ENCODE measurements at regions not wholly inside any gene's neighbourhood (a gene's known extent, or its start where the extent isn't known, plus 50 kb on each side); places are given as distances from the start of the nearest gene placed in this dataset.

DNA sequence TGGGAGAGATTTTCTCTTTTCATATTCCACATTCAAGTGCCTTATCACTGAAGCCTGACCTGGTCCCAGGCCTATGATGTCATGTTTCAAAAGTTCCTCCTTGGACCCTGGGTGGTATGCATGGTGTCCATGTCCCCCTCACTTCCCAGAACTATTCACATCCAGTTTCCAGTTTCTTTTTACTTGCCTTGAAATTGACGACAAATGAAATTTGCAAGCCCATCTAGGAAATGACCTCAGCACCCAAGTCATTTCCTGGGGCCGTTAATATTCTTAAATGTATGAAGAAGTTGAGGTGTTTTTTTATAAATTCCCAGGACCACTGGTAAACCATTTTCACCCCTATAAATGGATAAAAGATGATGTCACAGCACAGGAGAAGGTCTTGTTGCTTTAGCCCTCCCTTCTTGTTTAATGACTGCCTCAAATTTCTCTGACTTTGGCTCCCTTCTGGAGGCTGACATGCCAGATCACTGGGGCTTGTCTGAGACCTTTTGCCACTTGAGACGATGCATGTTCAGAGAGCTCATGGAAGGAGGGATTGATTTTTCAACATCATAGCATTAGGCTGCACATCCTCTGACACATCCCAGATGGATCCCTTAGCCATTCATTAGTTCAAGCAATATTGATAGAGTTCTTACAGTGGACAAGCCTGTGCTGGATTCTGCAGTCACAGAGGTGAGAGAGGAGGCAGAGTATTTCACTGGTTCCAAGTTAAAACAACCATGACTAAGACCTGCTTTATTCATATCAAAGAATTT is 221.3 kb downstream of the PLPP3 start:
- no peak for DNase-seq (ENCODE audit: low read depth in 2 of 2, low spot score in 1 of 2)

DNA sequence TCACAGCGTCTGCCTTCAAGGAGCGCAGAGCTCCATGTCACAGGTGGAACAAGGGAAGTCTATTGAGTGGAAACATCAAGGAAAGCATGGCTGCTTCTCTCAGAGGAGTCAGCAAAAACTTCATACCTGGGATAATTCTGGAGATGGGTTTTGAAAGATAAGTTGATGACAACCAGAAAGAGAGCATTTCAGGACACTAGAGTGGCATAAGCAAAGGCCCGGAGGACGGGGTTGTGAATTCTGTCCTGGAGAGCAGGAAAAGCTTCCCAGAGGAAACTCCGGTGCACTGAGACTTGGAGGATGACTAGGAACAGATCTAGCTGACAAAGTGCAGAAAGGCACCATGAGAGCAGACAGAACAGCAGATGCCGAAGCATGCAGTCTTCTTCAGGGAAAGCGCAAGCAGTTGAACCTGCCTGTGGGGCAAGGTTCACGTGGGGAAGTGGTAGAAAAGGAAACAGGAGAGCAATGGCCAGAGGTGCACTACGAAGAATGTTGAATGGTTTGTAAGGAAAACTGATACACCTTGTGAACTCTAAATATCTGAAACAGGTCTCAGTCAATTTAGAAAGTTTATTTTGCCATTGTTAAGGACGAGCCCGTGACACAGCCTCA is 222.9 kb downstream of the PLPP3 start:
- no peak for DNase-seq (ENCODE audit: low read depth in 2 of 2, low spot score in 1 of 2)

DNA sequence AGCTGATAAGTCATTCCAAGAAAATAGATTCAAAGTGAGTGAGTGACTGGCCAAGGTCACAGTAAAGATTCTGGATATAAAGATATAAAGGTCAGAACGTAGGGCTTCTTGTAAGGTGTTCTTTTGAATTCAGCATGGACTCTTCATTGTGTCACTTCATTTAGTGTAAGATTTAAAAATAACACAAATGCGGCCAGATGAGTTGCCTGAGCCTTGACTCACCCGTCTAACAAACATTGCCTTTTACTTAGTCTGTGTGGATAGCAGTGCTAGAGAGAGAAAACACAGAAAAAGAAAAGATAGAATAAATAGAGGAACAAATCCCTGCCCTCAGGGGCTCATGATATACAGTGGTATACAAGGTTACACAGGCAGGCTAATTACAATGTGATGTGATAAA is 223.4 kb downstream of the PLPP3 start:
- no peak for DNase-seq (ENCODE audit: low read depth in 2 of 2, low spot score in 1 of 2)

DNA sequence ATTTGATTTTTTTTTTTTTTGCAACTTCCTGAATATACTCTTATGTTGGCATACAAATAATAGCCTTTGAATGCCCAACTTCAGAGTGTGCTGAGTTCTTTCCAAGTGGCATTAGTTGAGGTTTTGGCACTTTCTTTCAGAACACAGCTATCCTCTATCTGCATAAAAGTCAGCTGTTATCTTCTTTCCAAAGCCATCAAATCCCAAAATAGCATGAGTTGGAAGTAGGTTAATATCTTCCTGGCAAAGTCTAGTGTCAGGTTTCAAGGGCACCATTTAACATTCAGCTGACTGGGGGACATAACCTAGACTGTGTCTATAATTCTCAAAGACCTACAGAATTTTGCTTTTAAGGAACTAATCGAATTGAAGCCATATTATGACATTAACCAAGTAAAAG is 223.9 kb downstream of the PLPP3 start:
- DNase-seq (ENCODE audit: low read depth in 2 of 2, low spot score in 1 of 2) = no peak

DNA sequence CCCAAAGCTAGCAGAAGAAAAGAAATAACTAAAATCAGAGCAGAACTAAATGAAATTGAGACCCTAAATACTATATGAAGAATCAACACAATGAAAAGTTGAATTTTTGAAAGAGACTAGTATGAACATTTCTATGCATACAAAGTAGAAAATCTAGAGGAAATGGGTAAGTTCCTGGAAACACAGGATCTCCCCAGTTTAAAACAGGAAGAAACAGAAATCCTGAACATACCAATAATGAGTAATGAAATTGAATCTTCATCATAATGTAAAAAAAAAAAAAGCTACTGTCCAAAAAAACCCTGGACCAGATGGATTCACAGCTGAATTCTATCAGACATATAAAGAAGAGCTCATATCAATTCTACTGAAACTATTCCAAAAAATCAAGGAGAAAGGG is 233.5 kb downstream of the PLPP3 start:
- no peak for DNase-seq (ENCODE audit: low read depth in 2 of 2, low spot score in 1 of 2)

DNA sequence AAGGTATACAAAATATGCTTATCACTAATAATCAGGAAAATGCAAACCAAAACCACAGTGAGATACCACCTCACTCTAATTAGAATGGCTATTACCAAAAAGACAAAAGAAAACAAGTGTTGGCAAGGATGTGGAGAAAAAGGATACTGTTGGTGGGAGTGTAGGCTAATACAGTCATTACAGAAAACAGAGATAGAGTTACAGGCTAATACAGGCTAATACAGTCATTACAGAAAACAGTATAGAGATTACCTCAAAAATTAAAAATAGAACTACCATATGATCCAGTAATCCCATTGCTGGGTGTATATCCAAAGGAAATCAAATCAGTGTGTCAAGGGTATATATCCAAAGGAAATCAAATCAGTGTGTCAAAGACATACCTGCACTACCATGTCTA is 238.4 kb downstream of the PLPP3 start:
- DNase-seq (ENCODE audit: low read depth in 2 of 2, low spot score in 1 of 2) = no peak

DNA sequence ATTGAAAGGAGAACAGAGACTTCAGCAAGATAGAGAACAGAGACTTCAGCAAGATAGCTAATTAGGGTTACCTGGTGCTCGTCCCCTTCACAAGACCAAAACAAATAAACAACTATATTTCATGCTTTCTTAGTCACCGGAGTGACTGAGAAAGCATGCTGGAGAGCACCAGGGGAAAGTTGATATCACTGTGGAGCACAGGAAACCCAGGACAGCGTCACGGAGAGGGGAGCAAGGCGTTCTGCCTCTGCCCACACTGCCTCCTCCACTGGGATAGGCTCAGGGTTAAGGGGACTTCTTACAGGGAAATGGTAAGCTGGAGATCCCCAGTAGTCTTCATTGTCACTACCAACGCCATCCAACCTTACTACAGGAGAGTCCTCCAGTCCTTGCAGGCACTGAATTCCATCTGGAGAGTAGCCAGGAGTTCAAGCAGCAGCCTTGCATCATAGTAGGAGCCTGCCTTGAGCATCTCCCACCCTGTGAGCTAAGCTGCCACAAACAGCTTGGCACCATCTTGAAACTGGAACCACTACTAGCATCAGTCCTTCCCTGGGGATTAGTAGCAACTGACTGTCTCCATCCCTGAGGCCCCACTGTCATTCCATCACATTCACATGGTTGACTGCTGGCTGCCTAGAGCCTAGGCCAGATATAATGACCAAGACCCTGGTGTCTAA is 239.4 kb downstream of the PLPP3 start:
- DNase-seq (ENCODE audit: low read depth in 2 of 2, low spot score in 1 of 2) = no peak

DNA sequence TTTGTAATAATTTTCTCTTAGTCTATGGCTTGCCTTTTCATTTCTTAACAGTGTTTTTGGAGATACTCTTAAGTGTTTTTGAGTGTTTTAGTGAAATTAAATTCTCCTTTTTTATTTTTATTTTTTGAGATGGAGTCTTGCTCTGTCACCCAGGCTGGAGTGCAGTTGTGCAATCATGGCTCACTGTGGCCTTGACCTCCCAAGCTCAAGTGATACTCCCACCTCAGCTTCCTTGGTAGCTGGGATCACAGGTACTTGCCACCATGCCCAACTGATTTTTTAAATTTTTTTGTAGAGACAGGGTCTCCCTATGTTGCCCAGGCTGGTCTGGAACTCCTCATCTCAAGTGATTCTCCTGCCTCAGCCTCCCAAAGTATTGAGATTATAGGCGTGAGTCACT is 240.3 kb downstream of the PLPP3 start:
- DNase-seq (ENCODE audit: low read depth in 2 of 2, low spot score in 1 of 2) = no peak

DNA sequence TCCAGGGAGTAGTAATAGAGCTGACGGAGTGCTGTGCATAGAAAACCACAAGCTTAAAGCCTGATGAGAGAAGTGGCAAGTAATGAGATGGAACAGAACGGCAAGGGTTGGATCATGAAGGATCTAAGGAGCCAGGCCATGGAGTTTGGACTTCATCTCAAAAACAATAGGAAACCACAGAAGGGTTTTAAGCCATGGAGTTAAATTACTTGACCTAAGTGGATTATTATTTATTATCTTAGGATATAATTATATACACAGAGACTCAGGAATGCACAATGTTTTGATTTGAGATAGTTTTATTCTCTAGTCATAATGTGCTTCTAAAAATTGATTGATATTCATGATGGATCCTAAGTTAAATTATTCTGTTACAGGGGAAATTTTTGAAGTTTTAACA is 242.4 kb downstream of the PLPP3 start:
- DNase-seq (ENCODE audit: low read depth in 2 of 2, low spot score in 1 of 2) = no peak

DNA sequence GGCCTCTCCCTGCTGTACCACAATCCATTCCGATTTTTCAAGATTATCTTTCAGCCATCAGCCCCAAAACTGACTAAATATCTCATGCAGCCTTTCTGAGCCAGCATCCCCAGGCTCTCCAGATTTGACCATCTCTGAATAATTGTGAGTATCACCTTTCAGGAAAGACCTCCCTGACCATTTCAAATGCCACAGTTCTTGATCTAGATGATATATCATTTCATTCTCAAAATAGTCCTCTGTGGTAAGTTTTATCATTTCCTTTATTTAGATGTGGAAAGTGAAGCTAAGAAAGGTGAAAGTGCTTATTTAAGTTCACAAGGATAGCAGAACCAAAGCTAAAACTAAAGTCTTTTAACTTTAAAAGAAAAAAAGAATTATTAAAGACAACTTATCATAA is 244.0 kb downstream of the PLPP3 start:
- no peak for DNase-seq (ENCODE audit: low read depth in 2 of 2, low spot score in 1 of 2)

DNA sequence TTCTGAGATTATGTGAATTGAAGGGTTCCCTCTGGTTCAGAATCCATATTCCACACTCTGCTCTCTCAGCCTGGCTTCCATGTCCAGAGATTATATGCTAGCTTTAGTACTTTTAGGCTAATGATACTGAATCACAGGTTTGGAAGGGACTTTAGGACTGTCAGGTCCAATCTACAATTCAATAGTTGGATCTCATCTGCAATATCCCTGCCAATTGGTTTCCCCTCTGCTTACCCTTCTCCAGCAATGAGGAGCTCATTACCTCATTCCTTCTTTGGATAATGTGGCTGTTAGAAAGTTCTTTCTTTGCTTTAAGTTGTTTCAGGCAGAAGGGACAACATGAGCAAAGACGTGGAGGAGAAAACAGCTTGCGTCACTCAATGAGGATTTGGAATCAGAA is 245.3 kb downstream of the PLPP3 start:
- no peak for DNase-seq (ENCODE audit: low read depth in 2 of 2, low spot score in 1 of 2)

DNA sequence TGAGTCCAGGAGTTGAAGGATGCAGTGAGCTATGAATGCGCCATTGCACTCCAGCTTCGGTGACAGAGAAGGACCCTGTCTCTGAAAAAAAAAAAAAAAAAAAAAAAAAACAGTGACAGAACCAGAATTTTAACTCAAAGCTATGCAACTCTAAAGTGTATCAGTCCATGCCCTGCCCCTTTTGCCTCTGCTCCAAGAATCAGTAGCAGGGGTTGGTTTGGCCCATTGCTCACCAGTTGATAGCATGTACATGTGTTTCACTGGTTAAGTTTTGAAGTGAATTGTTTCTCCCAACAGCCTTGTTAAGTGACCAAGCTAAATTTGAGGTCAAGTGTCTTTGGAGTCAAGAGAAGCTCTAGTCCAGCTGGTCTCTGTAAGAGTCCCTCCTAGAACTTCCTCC is 245.9 kb downstream of the PLPP3 start:
- no peak for DNase-seq (ENCODE audit: low read depth in 2 of 2, low spot score in 1 of 2)

DNA sequence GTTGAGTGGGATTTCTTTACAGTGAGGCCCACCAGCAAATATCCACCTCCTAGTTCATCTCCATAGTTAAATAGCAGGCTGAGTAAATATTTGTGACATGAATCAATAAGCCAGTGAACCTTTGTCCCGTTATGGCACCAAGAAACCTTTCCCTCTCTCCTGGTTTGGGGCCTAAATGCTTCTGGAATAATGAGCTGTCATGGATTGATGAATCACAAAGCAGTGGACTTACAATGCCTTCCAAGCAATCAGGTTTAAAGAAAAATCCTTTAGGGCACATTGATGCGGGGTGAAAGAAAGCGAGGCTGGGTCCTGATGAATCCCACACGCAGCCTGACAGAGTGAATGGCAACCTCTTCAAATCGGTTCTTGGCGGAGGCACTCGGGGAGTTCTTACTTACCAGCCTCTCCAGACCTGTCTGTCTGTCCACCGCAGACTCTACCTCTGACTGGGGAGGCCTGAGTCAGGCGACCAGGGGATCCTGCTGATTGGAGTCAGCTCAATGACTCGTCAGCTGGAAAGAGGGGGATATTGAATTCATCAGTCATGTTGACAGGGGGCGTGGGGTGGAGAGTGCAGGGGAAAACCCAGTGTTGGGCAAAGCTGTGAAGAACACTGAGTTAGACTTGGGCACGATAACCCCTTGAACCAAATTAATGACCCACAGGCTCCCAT is 247.3 kb downstream of the PLPP3 start:
- DNase-seq (ENCODE audit: low read depth in 2 of 2, low spot score in 1 of 2) = no peak

DNA sequence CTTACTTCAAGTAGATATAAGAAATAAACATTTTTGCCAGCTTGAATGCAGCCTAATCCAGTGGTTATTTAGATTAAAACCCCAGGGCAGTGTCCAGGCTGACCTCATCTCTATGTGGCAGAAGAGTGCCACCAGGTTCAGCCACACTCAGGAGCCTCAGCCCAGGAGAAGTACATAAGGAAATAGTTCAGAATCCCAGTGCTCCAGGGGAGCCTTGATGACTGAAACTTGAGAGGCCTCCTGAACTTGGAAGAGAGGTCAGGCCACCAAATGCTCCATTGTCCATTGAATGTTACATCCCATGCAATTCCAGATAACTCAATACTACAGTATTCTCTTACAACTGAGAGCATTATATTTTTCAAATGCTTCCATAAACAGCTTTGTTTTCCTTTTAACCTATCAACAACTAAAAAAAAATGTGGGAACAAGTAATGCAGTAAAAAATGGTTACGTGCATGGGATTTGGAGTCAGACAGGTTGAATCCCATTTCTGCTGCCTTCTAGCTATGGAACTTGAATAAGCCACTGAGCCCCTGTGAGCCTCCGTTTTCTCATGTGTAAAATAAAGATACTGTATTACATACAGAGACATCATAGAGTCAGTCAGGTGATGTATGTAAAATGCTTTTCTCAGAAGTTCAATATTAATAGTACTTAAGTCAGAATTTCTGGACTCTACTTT is 248.0 kb downstream of the PLPP3 start:
- DNase-seq (ENCODE audit: low read depth in 2 of 2, low spot score in 1 of 2) = no peak

DNA sequence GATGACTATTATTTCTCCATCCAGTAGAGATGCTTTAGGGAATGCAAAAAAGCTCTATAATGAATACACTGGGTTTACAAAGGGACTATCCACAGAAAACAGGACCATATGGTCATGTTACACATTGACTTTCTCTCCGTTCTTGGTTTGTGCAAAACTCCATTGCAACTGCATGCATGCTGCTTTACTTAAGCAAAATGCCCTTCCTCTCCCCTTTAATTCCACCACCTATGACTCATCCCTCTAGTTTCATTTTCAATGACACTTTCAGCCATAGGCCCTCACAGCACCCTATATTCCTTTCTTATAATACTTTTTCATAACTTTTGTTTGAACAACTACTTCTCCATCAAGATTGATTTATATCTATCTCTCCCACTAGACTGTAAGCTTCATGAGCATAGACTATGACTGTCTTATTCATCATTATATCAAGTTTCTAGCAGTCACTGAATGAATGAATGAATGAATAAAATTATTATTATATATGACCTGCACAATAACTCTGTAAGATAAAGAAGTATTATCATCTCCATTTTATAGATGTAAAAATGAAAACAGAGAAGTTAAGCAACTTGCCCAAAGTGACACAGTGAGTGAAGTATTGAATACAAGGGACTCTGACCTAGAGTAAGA is 248.9 kb downstream of the PLPP3 start:
- no peak for DNase-seq (ENCODE audit: low read depth in 2 of 2, low spot score in 1 of 2)

DNA sequence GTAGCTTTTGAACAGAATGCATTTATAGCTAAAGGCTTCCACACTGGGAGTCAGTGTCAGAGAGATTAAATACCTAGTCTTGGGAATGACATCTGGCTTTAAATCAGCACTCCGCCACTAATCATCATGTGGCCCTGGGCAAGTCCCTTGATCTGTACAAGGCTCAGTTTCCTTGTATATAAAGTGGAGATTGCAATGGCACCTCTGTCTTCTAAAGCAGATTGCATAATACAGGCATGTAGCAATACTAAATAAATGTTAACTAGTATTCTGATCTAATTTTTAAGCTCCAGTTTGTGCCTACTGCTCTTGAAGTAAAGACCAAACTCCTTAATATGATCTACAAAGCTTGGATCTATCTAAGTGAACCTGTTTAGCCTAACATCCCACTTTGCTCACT is 249.4 kb downstream of the PLPP3 start:
- no peak for DNase-seq (ENCODE audit: low read depth in 2 of 2, low spot score in 1 of 2)

DNA sequence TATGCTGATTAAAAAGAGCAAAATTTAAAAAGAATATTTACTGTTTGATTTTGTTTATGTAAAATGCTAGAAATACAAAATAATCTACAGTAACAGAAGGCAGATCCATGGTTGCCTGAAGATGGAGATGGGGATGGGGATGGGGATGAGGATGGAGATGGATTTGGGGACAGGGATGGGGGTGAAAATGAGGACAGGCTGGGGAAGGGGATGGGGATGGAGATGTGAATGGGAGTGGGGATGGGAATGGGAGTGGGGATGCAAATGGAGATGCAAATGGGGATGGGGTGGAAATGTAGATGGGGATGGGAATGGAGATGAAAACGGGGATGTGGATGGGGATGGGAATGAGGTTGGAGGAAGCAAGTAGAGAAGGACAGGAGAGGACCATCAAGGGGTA is 252.2 kb downstream of the PLPP3 start:
- no peak for DNase-seq (ENCODE audit: low read depth in 2 of 2, low spot score in 1 of 2)

DNA sequence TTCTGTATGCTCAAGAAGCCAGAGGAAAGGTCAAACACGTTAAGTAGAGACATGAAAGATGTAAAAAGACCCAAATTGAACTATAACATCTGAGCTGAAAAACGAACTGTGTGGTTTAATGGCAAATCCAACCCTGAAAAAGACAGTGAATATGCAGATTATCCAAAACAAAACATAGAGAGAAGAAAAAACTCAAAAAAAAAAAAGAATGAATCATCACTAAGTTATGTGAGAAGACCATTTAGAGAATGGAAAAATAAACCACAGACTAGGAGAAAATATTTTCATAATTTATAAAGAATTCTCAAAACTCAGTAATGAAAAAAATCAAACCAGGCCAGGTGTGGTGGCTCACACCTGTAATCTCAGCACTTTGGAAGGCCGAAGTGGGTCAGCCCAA is 253.3 kb downstream of the PLPP3 start:
- DNase-seq (ENCODE audit: low read depth in 2 of 2, low spot score in 1 of 2) = no peak

DNA sequence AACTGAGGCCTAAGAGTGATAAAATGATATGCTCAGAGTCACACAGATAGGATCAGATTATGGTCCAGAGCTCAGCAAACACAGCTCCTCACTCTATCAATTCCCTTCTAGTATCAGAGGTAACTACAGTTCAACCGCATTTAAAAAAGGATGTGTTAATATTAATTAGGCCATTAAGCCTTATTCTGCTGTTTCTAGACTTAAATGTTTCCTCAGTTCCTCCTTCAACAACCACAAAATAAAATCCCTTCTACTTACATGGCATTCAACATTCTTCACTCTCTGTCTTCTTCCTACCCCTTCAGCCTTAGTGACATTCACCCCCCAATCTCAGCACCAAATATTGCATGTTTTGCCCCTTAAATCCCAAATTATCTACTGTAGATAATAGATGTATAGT is 254.9 kb downstream of the PLPP3 start:
- DNase-seq (ENCODE audit: low read depth in 2 of 2, low spot score in 1 of 2) = no peak

DNA sequence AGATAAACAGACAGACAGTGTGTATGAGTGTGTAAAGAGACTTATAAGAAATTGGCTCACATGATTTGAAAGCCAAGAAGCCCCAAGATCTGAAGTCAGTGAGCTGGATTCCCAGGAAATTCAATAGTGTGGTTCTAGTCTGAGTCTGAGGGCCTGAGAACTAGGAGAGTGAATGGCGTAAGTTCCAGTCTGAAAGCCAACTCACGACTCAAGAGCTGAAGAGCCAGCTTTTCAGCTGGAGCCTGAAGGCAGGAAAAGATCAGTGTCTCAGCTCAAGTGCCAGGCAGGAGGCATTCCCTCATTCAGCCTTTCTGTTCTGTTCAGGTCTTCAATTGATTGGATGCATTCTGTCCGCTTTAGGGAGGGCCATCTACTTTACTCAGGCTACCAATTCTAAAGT is 257.2 kb downstream of the PLPP3 start:
- no peak for DNase-seq (ENCODE audit: low read depth in 2 of 2, low spot score in 1 of 2)

DNA sequence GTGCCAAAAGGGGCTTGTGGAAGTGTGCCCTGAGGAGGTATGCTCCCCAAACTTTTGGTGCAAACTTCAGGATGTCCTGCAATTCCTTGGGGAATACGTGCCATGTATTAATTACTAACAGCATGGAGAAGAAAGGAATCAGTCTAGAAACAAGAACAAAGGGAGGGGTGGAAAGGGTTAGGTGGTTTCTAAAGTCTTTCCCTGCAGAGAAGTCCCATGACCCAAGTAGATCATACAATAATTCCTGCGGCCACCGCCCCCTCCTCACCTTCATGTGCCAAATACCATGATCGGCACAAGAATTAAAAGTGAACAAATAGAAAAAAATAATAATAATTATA is 258.2 kb downstream of the PLPP3 start:
- DNase-seq (ENCODE audit: low read depth in 2 of 2, low spot score in 1 of 2) = no peak

All from stimulated activated CD8-positive, alpha-beta memory T cell treated with anti-CD3 and anti-CD28 coated beads, Interleukin-4, amount 100 ng/mL, for 4 hours (primary cell).